ENCODE measurements at regions not wholly inside any gene's neighbourhood (a gene's known extent, or its start where the extent isn't known, plus 50 kb on each side); places are given as distances from the start of the nearest gene placed in this dataset.

GRCh38 chr1:3954170-3955169, 54.4 kb upstream of the C1orf174 start:
- peak; percentile 81 for DNase-seq

- DNase-seq = no peak
Observed at GRCh38 chr1:3955196-3955772, 55.2 kb upstream of the C1orf174 start.

GRCh38 chr1:3956527-3957170, 56.6 kb upstream of the C1orf174 start:
- no peak for DNase-seq

- DNase-seq = no peak
Observed at GRCh38 chr1:3959361-3959760, 59.3 kb upstream of the C1orf174 start.

- no peak for DNase-seq
Observed at GRCh38 chr1:3963554-3963953, 63.5 kb upstream of the C1orf174 start.

DNA sequence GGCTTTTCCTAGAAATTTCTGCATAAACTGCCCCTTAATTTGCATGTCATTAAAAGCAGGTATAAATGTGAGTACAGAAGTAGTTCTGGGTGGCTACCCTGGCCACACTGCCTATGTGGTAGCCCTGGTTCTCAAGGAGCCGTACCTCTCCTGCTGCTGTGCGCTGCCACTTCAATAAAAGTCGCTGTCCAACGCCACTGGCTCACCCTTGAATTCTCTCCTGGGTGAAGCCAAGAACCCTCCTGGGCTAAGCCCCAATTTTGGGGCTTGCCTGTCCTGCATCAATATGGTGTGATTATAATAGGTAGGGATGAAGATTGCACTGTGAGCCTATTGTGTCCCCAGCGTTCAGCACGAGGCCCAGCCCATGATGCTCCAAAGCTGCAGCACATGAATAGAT, 65.6 kb upstream of the C1orf174 start:
- no peak for DNase-seq

DNA sequence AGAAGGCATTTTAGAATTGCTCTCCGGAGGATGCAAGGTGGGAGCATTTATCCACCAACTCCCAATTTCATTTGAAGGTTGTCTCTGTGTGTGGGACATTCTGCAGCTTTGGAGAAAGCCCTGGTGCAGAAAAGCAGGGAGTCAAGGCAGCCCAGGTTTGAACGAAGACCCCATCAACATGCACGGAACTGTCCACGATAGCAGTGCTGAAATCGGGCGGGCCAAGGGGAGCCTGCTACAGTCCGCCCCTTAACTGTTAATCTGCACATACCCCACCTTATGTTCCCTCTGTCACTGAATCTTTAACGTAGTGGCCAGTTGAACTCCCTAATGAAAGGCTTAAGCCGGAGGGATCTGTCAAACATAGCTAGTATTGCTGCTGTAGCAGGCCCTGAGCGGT, 68.8 kb upstream of the C1orf174 start:
- DNase-seq = no peak

GRCh38 chr1:3971981-3972380, 71.9 kb upstream of the C1orf174 start:
- no peak for DNase-seq

DNA sequence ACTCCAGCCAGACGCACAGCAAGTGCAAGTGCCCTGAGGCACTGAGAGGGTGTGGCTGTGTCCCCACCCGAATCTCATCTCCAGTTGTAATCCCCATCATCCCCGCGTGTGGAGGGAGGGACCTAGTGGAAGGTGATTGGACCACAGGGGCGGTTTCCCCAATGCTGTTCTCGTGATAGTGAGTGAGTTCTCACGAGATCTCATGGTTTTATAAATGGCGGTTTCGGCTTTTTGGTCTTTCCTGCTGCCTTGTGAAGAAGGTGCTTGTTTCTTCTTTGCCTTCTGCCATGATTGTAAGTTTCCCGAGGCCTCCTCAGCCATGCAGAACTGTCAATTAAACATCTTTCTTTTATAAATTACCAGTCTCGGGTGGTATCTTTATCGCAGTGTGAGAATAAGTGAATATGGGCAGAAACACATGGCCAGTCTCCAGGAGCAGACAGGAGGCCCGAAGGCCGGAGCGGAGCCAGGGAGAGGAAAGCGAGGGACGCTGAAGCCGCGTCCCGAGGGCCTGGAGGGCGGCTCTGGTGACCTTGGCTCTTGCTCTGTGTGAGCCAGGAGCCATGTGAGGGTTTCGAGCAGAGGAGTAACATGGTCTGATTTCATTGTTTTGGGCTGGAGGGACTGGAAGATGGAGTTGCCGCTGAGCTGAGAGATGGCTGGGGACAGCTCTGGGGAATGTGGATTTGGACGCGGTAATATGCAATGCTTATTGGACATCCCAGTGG, 76.0 kb upstream of the C1orf174 start:
- no peak for DNase-seq

GRCh38 chr1:3976821-3977220, 76.7 kb upstream of the C1orf174 start:
- no peak for DNase-seq

DNA sequence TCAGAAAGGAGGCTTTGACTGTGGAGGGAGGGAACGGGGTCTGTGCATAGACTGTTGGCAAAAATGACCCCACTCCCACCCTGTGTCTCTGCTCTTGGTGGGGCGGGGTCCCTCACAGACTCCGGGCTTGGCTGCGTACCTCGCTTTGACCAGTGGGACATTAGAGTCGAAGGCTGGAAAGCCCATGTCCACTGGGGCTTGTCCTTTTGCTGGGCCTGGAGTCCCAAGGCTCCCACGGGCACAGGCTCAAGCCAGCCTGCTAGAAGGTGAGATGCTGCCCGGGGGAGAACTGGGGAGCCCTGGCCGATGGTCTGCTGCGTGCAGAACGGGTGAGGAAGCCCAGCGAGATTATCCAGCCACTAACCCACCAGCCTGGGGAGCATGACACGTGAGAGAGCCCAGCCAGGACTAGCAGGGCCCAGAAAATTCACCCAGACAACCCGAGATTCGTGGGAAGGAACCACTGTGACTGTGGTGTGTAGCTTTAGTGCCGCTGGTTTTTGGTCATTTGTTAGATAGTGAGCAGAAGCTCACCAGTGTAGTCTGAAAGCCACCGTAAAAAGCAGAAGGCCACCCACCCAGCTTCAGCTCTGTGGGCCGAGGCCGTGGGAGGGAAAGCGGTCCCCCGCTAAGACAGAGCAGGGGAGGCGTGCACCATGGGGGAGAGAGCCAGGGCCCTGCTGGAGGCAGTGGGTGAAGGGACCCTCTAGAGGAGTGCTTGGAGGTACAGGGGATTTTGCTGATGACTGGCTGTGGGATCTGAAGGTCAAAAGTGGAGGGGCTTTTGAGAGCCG, 78.3 kb upstream of the C1orf174 start:
- no peak for DNase-seq

DNA sequence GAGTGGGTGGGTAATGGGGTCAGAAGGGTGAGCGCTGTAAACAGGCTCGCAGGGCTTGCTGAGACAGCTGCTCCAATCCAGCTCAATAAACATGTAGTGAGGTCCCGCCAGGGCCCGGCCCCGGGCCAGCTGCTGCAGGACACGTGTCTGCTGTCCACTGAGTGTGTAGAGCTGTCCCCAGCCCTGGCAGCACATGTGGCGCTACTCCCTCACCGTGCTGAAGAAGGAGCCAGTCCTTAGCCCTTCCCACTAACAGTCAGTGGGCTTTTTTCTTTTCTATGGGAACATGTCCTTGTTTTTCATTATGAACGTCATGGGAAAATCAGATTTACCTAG, 78.9 kb upstream of the C1orf174 start:
- no peak for DNase-seq

GRCh38 chr1:3981261-3981660, 81.2 kb upstream of the C1orf174 start:
- DNase-seq = no peak

DNA sequence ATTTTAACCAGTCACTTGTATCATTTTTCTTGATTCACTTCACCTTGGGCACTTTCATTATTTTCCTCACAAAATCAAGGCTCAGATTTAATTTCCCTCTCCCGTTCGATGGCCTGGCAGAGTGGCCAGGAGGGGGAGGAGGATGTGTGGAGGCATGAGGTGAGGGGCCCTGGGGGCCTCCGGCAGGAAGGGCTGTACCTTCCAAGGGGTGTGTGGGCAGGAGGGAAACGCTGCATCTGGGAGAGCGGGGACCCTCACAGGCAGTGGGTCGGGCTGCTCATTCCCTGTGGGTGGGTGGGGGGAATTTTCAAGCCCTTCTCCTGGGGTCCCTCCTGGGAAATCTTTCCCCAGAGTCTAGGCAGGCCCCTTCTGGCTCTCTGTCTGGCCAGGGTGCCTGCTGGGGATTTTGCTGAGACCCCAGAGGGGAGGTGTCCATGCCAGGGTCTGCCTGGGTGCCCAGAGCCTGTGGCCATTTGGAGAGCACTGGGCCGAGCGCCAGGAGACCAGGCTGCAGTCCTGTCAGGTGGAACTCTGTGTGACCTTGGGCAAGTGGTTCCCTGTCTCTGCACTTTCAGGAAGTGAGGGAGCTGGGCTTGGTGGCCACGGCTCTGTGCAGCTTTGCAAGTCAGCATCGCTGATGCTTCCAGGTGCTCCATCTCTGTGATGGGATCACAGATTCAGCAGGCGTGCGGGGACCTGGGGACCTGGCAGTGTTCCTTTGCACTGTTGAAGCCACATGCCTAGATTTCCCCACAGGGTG, 81.9 kb upstream of the C1orf174 start:
- DNase-seq = no peak

DNA sequence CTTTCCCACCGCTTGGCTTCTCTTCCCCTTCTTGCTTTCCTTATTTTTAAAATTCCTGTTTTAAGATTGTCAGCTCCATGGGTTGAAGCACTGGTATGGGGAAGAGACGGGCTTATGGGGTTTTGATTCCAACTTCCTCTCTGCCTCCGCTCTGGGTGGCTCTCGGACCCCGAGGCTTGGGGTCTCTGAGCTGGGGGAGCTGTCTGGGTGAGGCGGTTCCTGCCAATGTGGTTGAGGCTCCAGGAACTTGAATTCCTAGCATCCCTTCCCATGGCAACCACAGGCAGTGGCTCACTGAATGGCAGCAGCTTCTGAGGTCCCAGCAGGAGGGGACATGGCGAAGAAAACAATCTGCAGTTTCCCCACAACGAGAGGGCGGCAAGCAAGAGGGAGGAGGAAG, 83.1 kb upstream of the C1orf174 start:
- no peak for DNase-seq

DNA sequence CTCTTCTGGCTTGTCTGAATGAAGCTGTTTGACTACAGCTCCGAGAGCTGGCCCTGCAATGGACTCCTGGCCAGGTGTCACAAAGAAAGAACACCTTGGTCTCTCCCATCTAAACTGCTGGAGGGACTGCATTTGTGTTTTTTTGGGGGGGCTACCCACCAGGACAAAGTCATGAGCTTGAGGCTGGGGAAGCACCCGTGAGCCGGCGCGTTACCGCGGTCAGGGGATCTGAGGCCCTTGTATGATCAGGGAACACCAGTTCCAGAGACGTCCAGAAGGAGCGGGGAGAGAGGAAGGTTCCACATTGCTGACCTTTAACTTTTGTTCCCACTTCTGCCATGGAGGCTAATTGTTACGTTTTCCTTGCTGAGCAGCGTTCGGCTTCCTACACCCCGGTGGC, 84.5 kb upstream of the C1orf174 start:
- no peak for DNase-seq

GRCh38 chr1:3986686-3987218, 86.7 kb upstream of the C1orf174 start:
- no peak for DNase-seq

DNA sequence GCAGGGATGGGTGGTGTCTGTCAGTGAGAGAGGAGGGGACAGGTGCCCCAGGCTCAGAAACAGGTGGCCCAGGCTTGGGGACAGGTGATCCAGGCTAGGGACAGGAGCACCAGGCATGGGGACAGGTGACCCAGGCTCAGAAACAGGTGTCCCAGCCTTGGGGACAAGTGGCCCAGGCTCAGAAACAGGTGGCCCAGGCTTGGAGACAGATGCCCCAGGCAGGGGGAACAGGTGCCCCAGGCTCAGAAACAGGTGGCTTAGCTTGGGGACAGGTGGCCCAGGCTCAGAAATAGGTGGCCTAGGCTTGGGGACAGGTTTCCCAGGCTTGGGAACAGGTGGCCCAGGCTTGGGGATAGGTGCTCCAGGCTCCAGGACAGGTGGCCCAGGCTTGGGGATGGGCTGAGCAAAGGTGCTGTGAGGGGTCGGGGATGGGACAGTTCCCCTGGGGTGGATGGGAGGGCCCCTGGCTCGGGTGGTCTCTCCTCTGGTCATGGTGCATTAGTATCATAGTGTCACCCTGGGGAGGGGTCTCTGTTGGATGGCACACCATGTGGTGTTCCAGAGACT, 87.7 kb upstream of the C1orf174 start:
- peak; percentile 70 for DNase-seq

DNA sequence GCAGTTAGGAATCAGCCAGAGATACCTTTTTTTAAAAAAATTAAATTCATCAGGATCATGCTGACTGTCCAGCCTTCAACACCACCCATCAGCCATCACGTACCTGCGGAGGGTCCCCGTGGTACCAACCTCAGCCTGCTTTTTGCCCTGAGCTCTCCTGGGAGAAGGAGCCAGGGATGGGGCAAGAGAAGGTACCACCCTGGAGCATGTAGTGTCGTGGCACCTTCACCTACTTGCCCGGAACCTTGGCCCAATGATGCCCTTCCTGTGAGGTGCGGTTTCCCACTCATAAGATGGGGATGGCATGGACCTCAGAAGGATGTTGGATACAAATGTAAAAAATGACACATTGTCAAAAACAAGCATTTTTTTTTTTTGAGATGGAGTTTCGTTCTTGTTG, 88.4 kb upstream of the C1orf174 start:
- DNase-seq = no peak

GRCh38 chr1:3989465-3989864, 89.4 kb upstream of the C1orf174 start:
- no peak for DNase-seq

DNA sequence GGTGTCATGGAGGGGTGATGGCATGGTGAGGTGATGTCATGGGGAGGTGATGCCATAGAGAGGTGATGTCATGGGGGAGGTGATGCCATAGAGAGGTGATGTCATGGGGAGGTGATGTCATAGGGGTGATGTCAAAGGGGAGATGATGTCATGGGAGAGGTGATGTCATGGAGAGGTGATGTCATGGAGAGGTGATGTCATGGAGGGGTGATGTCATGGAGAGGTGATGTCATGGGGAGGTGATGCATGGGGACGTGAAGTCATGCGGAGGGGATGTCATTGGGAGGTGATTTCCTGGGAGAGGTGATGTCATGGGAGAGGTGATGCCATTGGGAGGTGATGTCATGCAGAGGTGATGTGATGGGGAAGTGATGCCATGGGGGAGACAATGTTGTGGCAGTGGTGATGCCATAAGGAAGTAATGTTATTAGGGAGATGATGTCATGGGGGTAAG, 92.1 kb upstream of the C1orf174 start:
- DNase-seq = no peak
